Caki2 (cell line): ENCODE measurements at regions not wholly inside any gene's neighbourhood (a gene's known extent, or its start where the extent isn't known, plus 50 kb on each side); places are given as distances from the start of the nearest gene placed in this dataset.
"Not testable (repeated sequence)": the region's sequence is repeated elsewhere in the genome, so short reads cannot be mapped to it uniquely, and the experiment has no call there.

Experiments used
- DNase-seq: peaks from one replicate; pipeline ENCODE4 v3.0.0-alpha.2; 2015; ENCODE audit warnings: low read depth
- in situ Hi-C: cut with HindIII; loops from 2 replicates; pipeline ENCODE4 v1.10.0; 2016; ENCODE audit warnings: low sequenced_read_pairs, low pct_unique_long_range_greater_than_20kb, mixed read lengths

DNA sequence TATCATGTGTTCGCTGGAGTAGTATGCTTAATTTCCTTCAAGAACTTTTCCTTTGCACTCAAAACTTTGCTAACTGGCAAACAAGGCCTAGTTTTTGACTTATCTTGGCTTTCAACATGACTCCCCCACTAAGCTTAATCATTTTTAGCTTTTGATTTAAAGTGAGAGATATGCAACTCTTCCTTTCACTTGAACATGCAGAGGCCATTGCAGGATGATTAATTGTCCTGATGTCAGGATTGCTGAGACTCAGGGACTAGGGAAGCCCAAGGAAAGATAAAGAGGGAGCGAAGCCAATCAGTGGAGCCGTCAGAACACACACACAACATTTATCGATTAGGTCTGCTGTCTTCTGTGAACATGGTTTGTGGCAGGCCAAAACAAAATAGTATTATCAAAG lies 491.4 kb downstream of the CBLN4 start:
- in situ Hi-C loops: no loop called here
- DNase-seq: no peak

DNA sequence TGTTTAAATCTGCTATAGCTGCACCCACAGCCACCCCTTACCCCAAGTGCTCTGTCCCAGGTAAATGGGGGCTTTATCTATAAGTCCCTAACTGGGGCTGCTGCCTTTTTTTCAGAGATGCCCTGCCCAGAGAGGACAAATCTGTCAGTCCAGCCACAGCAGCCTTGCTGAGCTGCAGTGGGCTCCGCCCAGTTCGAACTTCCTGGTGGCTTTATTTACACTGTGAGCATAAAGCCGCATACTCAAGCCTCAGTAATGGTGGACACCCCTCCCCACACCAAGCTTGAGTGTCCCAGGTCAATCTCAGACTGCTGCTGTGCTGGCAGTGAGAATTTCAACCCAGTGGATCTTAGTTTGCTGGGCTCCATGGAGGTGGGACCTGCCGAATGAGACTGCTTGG lies 505.2 kb downstream of the CBLN4 start:
- in situ Hi-C loops: no loop called here

DNA sequence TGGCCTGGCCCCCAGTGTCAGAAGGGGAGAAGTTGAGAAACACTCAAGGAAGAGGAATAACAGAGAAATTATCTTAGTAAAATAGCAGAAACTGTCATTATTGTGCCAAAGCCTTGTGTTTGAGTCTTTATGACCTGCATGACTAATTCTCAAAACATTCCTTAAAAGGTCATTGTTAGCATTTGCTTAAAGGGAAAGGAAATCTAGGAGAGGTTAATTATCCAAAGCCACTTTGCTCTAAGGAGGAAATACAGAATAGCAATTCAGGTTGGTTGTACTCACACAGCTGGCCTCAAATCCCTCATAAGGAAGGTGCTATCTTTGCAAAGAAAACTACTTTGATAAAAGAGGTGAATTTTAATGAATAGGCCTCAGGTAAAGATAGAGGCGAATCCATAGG lies 516.7 kb downstream of the CBLN4 start:
- in situ Hi-C loops: no loop called here
- DNase-seq: peak; percentile 55

More for the DNA sequence above, 505.2 kb downstream of the CBLN4 start:
- DNase-seq: no peak

DNA sequence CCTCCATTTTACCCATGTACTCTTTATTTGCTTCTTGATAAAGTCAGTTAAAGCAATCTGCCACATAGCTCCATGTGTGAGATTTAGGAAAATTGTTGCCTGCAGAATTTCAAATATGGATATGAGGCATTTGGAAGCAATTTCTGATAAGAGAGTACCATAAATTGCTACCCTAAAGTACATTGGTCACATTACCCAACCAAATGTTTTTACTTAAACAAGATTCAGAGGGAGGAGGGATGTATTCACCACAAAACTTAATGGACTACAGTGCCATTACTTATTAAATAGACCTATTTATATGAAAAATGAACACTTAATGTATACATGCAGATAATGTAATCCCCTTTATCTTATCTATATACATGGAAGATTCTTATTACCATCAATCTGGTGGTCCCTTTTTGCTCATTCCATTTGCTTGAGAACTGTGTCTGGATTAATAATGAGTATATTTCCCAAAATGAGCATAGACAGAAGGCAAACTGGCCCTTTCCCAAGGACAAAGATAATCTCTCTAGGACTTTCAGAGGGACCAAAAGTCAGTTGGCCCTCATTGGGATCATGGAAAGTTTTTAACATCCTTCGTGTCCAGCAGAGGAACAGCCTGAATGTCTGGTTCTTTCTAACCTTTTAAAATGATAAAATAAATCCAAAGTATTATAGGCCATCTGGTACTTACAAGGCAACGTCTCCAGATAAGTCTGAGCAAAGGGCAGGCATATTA lies 526.4 kb downstream of the CBLN4 start:
- DNase-seq: no peak
- in situ Hi-C loops: no loop called here

DNA sequence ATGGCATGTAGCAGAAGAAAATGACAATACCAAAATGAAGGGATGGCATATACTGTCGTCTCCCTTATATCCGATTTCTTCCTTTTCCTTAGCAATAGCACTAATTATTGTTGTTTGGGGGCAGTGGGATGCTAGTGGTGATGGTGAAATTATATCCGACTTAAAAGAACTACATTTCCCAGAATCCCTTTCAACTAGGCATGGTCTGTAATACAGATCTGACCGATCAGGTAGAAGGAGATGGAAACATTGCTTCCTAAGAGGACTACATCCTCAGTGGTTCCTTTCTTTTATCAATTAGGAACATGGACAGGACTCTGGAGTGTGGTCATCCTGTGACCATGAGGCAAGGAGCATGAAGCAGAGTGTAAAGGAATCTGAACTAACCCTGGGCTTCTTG lies 532.6 kb downstream of the CBLN4 start:
- in situ Hi-C loops: no loop called here
- DNase-seq: no peak

DNA sequence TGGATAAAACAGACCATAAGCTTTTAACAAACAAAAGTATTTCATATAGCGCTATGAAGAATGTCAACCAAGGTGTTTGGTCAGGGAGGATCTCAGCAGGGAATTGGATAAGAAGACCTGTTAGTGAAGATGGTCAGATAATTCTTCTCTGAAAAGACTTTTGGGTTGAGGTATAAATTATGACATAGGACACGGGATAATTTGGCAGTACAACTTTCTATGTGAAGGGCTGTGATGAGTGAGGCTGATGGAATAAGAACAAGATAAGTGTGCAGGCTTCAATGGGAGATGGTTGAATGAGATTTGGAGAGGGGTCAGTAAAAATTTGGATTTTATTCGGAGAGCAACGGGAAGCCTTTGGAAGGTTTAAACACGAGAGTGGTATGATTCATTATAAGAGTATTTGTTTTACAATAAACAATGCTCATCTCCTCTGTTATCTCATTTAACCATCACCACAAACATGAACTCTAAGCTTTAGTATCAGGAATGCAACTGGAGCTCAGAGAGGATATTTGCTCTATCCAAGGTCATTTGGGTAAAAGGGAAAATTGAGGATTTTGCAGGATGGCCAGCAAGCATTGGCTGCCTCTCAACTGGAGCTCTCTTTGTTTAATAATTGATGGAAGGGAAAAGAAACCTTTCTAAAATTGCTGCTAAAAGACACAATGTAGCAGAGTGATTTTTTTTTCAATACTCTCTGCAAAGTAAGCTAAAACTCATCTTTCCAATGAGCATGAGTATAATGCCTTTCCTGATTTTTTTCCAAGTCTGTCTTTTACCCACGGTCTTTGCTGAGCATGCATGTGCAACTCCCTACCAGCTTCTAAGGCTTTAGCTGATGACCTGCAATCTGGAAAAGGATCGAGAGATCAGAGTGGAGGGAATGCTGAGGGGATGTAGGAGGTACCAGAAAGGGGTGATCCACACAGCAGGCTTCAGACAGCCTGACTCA lies 534.0 kb downstream of the CBLN4 start:
- in situ Hi-C loops: no loop called here
- DNase-seq: no peak

DNA sequence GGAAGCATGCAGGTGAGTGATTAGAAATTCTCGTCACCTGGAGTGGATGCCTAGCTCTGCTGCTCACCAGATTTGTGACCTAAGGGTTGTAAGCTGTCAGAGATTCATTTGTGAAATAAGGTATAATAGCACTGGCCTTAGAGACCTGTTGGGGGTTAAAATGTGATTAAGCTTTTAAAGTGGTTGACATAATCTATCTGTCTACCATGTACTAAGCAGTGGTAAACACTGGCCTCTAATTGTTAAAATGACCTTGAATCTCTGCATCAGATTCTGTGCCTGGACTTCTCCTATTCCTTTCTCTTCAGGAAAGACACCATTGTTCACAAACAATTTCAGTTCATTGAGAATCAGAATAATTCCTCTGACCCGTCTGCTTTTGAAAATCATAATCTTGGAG lies 536.2 kb downstream of the CBLN4 start:
- in situ Hi-C loops: no loop called here
- no peak for DNase-seq

DNA sequence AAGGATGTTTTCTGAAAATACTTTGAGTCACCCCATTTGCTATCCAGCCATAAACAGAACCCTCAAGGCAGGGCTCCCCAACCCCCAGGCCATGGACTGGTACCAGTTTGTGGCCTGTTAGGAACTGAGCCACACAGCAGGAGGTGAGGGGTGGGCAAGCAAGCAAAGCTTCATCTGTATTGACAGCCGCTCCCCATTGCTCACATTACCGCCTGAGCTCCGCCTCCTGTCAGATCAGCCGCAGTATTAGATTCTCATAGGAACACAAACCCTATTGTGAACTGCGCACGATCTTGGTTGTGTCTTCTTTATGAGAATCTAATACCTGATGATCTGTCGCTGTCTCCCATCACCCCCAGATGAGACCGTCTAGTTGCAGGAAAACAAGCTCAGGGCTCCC lies 543.8 kb downstream of the CBLN4 start:
- in situ Hi-C loops: no loop called here
- DNase-seq: no peak

DNA sequence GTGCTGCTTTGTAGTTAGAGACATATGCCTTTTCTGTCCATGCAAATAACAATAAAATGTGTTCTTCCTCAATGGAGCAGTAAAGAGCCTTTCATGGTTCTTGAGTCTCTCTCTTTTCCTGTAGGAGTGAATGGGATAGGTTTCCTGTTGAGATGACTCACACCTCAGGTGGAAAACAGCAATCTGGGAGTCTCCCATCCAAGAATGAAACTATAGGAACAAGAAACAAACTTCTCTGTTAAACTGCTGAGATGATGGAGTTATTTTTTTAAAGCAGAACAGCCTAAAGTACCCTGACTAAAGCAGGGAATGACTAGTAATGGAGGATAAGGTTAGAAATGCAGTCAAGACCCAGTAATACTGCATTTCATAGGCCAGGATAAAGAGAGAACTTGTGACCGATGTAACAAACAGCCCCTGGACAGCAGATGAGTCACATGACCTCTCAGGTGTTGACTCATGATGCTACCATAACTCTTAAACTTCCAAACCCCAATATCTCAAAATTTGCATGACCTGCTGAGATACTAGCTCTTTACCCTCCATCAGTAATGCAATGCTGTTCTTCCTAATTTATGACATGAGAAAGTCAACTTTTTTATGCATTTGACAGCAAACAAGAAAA lies 548.9 kb downstream of the CBLN4 start:
- in situ Hi-C loops: no loop called here
- peak; percentile 60 for DNase-seq

DNA sequence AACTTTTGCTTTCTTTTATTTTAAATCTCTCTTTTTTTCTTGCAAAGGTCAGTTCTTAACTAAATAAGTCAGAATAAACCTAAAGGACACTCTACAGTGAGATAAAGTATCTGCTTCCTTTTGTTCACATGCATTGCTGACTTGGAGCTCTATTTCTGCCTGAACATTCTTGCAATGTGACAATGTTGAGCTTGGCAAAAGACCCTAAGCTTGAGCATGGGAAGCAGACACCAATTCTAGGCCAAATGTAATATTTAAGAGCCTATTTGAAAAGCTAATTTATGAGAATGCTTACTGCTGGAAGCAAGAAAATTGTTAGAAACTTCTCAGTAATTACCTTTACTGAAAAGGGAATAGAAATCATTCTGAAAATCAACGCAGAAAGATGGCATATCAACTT lies 556.2 kb downstream of the CBLN4 start:
- in situ Hi-C loops: no loop called here
- DNase-seq: no peak

DNA sequence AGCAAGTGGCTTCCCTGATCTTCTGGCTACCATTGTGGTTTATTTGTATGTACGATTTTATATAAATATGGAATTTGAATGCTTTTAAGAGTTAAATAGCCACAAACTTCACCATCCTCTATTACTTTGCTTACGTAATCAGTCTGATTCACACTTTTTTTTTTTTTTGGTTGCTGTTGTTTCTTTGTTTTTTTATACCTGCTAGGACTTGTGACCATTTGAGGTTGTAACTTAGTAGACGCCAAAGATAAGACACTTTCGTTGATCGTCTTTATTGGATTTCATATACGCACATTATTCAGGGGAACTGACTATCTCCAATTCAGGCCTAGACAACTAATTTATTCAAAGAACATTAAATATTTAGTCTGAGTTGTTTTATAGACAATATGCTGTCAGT lies 559.0 kb downstream of the CBLN4 start:
- DNase-seq: no peak
- in situ Hi-C loops: no loop called here

DNA sequence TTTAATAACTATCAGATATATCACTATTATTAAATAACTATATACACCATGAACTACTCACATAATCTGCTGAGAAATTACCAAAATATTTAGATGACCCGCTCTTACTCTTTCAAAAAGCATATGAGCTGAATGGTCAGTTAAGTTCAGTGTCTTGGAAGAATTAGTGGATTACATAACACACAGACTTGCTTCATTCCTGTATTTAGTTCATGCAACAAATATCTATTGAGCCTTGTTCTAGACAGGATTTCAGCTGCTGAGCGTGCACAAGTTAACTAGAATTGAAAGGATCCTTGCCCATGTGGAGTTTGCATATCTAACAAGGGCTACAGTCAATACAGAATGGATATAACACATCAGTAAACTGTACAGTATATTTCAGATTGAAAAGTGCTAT lies 566.2 kb downstream of the CBLN4 start:
- in situ Hi-C loops: no loop called here

DNA sequence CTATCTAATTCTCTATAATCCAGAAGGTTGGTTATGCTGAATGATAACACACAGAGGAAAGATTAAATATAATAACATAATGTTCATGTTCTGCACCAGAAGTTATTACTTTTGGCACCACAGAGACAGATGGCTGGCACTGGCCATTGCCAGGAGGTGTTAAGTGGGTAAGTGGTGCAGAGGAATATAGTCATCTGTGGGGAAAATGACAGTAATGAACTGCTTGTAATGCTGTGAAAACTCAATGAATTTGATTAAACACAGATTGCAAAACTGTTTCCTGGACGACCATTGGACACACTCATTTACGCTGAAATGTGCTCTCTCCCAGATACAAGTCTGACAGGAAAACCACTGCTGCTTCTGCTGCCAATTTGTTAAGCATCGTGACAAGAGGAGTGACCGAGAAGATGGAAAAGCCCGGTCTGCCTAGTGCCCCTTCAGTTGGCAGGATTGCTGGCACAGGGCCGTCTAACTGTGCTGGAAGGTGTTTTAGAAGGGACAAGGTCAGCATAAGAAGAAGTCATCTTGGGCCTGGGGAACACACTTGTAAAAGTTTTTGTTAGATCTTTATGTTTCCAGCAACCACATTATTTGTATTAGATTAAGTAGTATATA lies 567.4 kb downstream of the CBLN4 start:
- DNase-seq: no peak
- in situ Hi-C loops: no loop called here

More for the DNA sequence above, 566.2 kb downstream of the CBLN4 start:
- no peak for DNase-seq

DNA sequence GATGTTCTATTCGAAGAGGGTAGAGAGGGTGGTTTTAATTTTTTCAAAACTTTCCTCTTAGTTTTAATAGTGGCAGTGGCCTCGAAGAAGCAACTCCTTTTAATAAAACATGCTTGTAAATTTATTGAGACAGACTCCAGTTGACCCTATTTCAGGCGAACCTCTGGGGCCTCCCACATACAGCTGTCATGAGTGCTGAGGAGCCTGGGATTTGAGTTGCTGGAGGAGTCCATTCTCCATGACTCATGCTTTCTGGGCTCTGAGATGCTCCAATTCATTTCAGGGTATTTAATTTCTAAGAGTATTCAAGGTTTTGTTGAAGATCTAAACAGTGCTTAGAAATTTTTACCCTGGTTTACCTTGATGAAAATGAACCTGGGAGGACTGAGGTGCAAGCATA lies 580.4 kb downstream of the CBLN4 start:
- in situ Hi-C loops: no loop called here
- no peak for DNase-seq

DNA sequence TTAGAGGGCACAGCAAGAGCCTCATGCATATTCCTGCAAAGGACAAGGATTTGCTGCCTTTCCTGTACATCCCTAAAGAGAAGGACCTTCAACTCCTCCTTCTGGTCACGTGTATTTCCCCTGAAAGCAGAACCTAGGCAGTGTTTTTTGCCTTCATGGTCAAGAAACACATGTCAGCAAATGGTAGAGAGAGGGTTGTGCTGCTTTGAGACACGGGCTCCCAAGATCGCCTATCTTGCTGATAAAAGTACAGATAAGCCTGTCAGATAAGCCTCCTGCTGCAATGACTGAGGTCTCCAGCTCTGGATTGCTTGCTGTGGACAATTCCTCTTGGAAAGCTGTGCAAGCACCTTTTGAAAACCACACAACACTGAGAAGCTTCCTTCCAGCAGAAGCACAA lies 580.8 kb downstream of the CBLN4 start:
- in situ Hi-C loops: no loop called here
- no peak for DNase-seq

DNA sequence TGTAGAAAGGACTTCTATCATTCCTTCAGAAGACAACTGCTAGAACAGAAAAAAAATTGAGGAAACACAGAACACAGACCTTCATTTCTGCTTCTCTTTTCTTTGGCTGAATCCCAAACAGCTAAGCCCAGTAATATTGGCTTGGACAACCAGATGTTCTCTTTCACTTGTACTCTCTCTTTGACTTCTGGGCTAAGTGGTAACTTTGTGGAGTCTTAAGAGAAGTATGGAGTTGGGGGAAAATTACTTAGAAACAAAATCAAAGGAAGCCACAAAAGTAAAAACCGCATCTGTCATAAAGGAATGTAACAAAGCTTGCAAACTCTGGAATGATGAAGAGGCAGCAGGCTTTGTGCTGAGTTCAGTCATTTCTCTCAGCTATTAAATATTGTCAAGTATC lies 587.5 kb downstream of the CBLN4 start:
- in situ Hi-C loops: no loop called here
- no peak for DNase-seq

DNA sequence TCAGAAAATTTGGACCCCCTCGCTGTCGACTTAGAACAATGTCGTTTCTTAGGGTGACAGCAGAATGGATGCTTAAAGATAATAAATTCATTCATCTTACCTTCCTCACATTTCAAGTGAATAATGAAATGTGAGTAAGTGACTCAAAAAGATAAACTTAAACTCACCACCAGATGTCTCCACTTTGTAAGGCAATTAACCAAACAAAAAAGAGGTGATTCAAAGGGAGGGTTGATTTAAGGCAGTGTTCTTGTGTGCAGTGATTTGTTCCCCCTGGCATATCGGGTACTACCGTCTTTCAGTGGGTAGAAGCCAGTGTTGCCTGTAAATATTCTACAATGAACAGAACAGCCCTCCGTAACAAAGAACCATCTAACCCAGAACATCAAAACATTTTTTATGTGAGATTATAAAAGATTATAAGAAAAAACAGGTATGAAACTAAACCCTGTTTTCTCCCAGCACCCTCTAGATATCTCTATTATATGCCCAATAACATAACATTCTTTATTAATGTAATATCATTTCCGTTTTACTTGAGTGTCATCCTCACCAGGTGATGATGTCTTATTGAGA lies 589.7 kb downstream of the CBLN4 start:
- in situ Hi-C loops: no loop called here
- DNase-seq: peak; percentile 30

DNA sequence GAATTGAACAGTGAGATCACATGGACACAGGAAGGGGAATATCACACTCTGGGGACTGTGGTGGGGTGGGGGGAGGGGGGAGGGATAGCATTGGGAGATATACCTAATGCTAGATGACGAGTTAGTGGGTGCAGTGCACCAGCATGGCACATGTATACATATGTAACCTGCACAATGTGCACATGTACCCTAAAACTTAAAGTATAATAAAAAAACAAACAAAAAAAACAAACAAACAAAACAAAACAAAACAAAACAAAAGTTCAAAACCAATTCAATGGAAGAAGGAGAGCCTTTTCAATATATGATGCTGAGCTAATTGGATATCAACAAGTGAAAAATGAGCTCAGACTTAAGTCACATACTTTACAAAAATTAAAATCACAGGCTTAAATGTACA lies 592.8 kb downstream of the CBLN4 start:
- in situ Hi-C loops, DNase-seq: not testable (repeated sequence)
